Thyroid gland (tissue), 4 donors: ENCODE measurements at regions not wholly inside any gene's neighbourhood (a gene's known extent, or its start where the extent isn't known, plus 50 kb on each side); places are given as distances from the start of the nearest gene placed in this dataset.
"Not testable (repeated sequence)": the region's sequence is repeated elsewhere in the genome, so short reads cannot be mapped to it uniquely, and the experiment has no call there.

ENCODE experiments used
- CTCF ChIP-seq, 6 experiments: fragments of 200-600 bp in 3 of 6; fragments of 450-650 bp in 3 of 6; sonication (generic) in 3 of 6; IDR thresholded peaks; one replicate each; pipeline ENCODE4 v1.5.1; 2016 to 2019; ENCODE audit warnings: antibody characterized with exemption in 6 of 6, mild to moderate bottlenecking in 2 of 6, inconsistent platforms in 1 of 6, moderate library complexity in 1 of 6
- POLR2A ChIP-seq, 2 donors: fragments of 450-650 bp; IDR thresholded peaks; one replicate each; pipeline ENCODE4 v1.6.1; 2017; ENCODE audit warnings: antibody characterized with exemption in 2 of 2, mild to moderate bottlenecking in 2 of 2, moderate library complexity in 1 of 2

GRCh38 chr13:76821222-76821621 is 65.0 kb downstream of the KCTD12 start:
- TF ChIP-seq CTCF, POLR2A (IDR thresholded peaks at IDR 0.05): not testable (repeated sequence)
